ENCODE measurements at regions not wholly inside any gene's neighbourhood (a gene's known extent, or its start where the extent isn't known, plus 50 kb on each side); places are given as distances from the start of the nearest gene placed in this dataset.

- no peaks in the 10 kb centered on the region for H4K20me1 ChIP-seq (replicated peaks; ENCODE audit: control insufficient read depth, insufficient read depth, low read length)
- BruUV-seq (replicated peaks): no TSS peak
- no peaks in the 10 kb centered on the region for H3K9me1 ChIP-seq (ENCODE audit: control insufficient read depth, insufficient read depth, low read length)
- intact Hi-C loops (cut with micrococcal nuclease): no loop called here
- no peak overlapping the region for H3K9ac ChIP-seq (ENCODE audit: insufficient read depth in 1 of 2, low read depth in 2 of 2, low read length in 2 of 2)
- H2AFZ ChIP-seq (ENCODE audit: low read depth, low read length): no peak overlapping the region
- ATAC-seq (no peak), DNase-seq (ENCODE audit: extremely low read depth in 1 of 4, low spot score in 3 of 4) (no peak), FAIRE-seq (no peak)
- H3K27me3 ChIP-seq (ENCODE audit: control insufficient read depth in 2 of 2, insufficient read depth in 2 of 2, low read length in 2 of 2): no peaks in the 10 kb centered on the region
- POLR2A ChIA-PET: no interaction called here
- no peaks in the 10 kb centered on the region for H3K4me1 ChIP-seq (replicated peaks in 1 of 2; ENCODE audit: control insufficient read depth in 2 of 2, insufficient read depth in 2 of 2, low read length in 2 of 2)
- no peaks in the 10 kb centered on the region for H3K9me3 ChIP-seq (replicated peaks; ENCODE audit: control insufficient read depth, insufficient read depth, low read depth, low read length)
- H3K4me2 ChIP-seq (ENCODE audit: insufficient read depth, low read length): no peak overlapping the region
- H3K36me3 ChIP-seq (ENCODE audit: control insufficient read depth, insufficient read depth, low read length): no peaks in the 10 kb centered on the region
- H3K27ac ChIP-seq (ENCODE audit: extremely low read depth, low read depth, low read length): no peak overlapping the region
- no peak for TF ChIP-seq DDX20 (tag; IDR thresholded peaks at IDR 0.05; ENCODE audit: low read depth)
- TF ChIP-seq ZEB2 (IDR thresholded peaks at IDR 0.05): no peak
- no peak for TF ChIP-seq DMBX1 (CRISPR knock-in tag; IDR thresholded peaks at IDR 0.05; ENCODE audit: borderline replicate concordance)
- H3K4me3 ChIP-seq: no peak overlapping the region
- no peaks in the 10 kb centered on the region for H3K79me2 ChIP-seq (ENCODE audit: control insufficient read depth, insufficient read depth, low read length)
- CTCF ChIA-PET (ENCODE audit: low intra/inter-chr PET ratio): no interaction called here
- WGBS (ENCODE audit: insufficient coverage, low coverage, missing lambda C conversion rate): 3% methylated on average over 7 of the region's 7 CpGs
- in situ Hi-C loops (cut with MboI): no loop called here
Observed at GRCh38 chr18:76228716-76229115, 266.3 kb downstream of the ZNF516 start.

GRCh38 chr18:76227759-76228158 is 267.3 kb downstream of the ZNF516 start:
- Histone ChIP-seq H2AFZ (ENCODE audit: low read depth, low read length) (no peak overlapping the region), H3K4me1 (replicated peaks in 1 of 2; ENCODE audit: control insufficient read depth in 2 of 2, insufficient read depth in 2 of 2, low read length in 2 of 2) (no peaks in the 10 kb centered on the region), H3K27ac (ENCODE audit: extremely low read depth, low read depth, low read length) (no peak overlapping the region), H4K20me1 (replicated peaks; ENCODE audit: control insufficient read depth, insufficient read depth, low read length) (no peaks in the 10 kb centered on the region), H3K9ac (ENCODE audit: insufficient read depth in 1 of 2, low read depth in 2 of 2, low read length in 2 of 2) (no peak overlapping the region), H3K79me2 (ENCODE audit: control insufficient read depth, insufficient read depth, low read length) (no peaks in the 10 kb centered on the region), H3K9me3 (replicated peaks; ENCODE audit: control insufficient read depth, insufficient read depth, low read depth, low read length) (no peaks in the 10 kb centered on the region), H3K36me3 (ENCODE audit: control insufficient read depth, insufficient read depth, low read length) (no peaks in the 10 kb centered on the region), H3K4me2 (ENCODE audit: insufficient read depth, low read length) (no peak overlapping the region), H3K4me3 (no peak overlapping the region), H3K9me1 (ENCODE audit: control insufficient read depth, insufficient read depth, low read length) (no peaks in the 10 kb centered on the region), H3K27me3 (ENCODE audit: control insufficient read depth in 2 of 2, insufficient read depth in 2 of 2, low read length in 2 of 2) (no peaks in the 10 kb centered on the region)
- FAIRE-seq: no peak
- BruUV-seq (replicated peaks): no TSS peak
- TF ChIP-seq KAT2B (IDR thresholded peaks at IDR 0.05; ENCODE audit: low read depth, low read length) (no peak), DMBX1 (CRISPR knock-in tag; IDR thresholded peaks at IDR 0.05; ENCODE audit: borderline replicate concordance) (no peak), POLR2A (conservative IDR thresholded peaks at IDR 0.05) (no peak), XRCC3 (IDR thresholded peaks at IDR 0.05) (no peak)
- ATAC-seq: no peak
- CTCF ChIA-PET (ENCODE audit: low intra/inter-chr PET ratio): no interaction called here
- 0% methylated on average over 9 of the region's 9 CpGs for WGBS (ENCODE audit: insufficient coverage, low coverage, missing lambda C conversion rate)
- POLR2A ChIA-PET: no interaction called here
- intact Hi-C loops (cut with micrococcal nuclease): no loop called here
- DNase-seq (ENCODE audit: extremely low read depth in 1 of 4, low spot score in 3 of 4): no peak
- in situ Hi-C loops (cut with MboI): no loop called here

All from K562 (cell line).